HS-5 (cell line): ENCODE measurements at regions not wholly inside any gene's neighbourhood (a gene's known extent, or its start where the extent isn't known, plus 50 kb on each side); places are given as distances from the start of the nearest gene placed in this dataset.
"Not testable (repeated sequence)": the region's sequence is repeated elsewhere in the genome, so short reads cannot be mapped to it uniquely, and the experiment has no call there.

Experiments
- DNase-seq: peaks from one replicate; pipeline ENCODE4 v3.0.0-alpha.2; 2012; ENCODE audit warnings: low read depth

DNA sequence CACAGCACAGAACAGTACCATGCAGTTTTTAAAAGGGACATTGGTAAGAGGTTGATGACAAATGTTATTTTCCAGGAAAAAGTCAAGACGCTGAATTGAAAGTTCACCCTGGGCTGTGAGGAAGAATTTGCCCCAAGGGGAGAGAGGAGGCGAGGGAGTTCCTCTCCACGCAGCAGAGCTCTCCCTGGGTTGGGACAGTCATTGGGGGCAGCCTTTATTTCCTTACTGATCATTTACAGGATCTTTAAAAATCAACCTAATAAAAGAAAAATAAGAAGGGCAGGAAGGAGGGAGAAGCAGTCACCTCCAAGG is 49.9 kb upstream of the WNT7B start:
- no peak for DNase-seq

DNA sequence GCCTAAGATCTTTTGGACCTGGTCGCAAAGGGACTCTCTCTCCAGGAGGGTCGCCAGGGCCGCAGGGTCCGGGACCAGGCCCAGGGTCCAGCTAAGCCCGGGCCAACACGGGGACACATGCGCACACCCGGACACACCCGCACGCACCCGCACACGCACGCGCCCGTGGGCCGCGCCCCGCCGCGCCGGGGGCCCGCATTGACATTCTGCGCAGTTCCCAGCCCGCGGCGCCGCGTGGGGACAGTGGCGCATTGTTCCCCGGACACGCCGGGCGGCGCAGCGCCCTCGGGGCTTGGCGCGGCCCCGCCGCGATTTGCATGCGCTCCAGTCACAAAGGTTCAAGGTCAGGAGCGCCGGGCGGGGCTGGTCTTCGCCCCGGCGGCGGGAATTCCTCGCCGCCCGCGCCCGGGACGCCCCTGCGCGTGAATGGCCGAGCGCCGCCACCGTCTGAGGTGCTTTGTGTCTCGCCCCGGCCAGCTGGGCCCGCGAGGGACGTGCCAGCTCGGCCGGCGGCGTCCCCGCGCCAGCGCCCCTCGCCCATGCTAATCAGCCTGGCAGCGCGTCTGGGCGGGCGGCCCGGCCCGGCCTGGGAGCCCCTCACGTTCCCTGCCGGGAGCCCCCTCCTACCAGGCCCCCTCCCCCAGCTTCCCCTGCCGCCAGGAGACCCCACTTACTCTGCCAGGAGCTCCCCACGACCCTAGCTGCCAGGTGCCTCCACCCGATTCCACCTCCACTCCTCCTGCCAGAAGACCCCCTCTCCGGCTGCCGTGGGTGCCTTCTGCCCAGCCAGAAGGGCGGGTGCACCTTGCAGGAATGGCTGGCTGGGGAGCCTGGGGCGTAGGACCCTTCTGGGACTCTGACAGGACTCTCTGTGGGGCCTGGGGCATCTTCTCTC is 50.5 kb upstream of the WNT7B start:
- no peak for DNase-seq

DNA sequence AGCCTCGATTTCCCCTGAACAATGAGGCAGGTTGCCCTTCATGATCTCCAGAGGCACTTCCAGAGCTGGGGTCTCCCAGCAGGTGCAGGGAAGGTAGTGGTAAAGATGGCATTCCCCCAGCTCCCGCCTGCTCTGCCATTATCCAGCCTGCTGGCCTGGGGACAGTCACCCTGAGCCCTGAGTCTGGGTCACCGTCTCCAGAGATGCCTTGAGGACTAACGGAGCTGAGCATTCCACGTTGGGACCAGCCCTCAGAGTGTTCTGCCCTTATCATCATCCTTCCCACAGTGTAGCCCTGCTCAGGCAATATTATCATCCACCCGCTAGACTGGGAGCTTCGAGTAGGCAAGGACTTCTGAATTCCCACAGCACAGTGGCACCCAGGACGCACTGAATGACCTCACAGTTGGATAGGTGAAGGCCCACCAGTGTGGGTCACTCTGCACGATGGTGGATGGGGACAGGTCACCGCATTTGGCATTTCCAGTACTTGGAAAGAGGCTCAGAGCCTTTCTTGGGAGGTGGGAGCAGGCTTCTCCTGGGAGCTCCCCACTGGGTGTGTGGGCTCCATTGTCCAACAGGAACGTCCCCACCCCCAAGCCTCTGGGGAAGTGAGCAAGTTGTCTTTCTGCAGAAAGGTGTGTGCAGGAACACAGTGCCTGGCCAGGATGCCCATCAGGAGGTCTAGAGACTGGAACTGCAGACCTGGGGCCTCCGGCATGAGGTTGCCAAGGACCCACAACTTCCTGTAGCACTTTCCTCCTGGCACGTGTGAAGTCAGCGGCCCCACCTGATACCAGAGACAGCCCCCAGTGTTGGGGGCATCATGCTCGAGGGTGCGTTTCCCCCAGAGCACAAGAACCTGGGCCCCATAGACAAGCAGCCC is 51.4 kb upstream of the WNT7B start:
- DNase-seq = no peak

DNA sequence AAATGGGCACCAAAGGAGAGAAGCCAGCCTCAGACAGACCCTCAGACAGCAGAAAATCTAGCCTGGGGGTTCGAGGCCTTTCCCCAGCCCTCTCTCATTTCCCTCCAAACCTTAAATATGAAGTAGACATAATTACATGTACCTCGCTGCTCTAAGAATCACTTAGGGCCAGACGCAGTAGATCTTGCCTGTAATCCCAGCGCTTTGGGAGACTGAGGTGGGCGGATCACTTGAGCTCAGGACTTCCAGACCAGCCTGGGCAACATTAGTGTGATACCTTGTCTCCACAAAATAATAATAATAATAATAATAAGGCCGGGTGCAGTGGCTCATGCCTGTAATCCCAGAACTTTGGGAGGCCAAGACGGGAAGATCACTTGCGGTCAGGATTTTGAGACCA is 52.1 kb upstream of the WNT7B start:
- no peak for DNase-seq

DNA sequence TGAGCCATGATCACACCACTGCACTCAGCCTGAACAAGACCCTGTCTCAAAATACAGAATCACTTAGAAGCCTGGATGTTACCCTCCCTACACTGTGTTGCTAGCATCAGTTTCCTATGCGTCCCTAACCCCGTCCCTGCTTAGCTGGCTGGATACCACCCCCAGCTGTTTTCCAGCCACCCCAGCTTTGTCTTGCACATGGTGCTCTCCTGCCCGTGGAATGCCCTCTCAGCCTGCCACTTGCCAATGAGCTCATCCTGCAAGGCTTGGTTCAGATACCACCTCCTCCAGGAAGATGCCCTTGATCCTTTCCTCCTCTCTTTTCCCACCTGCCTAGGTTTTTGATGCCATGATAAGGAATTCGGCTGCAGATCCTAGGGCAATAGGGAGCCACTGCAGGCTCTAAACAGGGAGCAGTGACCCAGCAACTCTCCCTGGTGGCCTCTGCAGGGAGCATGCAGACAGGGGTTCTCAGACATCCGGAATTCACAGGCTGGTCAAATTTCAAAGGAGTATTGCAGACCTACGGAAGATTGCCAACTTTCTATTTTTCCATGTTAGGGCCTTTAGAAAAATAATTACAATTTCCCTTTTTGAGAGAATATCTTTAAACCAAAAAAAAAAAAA is 52.7 kb upstream of the WNT7B start:
- no peak for DNase-seq

DNA sequence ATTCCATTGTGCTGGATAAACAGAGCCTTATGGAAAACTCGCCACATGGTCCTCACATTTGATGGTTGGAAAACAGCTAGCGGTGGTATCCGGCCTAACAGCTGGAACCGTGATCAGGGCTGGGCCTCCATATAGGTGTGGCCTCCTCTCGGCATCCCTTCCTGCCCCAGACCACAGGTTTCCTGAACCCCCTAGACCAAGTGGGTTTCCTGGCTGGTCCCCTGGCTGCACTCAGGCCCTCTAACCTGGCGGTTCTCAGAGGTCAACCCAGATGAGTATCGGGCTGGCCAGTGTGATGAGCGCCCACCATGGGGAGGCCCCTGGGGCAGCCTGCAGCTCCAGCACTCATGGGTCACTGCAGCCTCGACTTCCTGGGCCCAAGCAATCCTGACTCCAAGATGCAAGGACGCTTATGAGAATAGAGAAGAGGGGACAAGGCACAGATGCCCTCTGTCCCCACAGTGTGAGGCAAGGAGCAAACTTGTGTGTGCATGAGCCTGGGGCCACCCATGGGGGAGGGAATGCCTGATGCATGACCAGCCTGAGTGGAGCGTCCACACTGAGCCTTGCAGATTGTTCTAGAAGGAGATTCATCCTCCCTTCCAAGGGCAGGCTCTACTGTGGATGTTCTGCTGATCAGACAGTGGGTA is 53.4 kb upstream of the WNT7B start:
- DNase-seq = no peak

DNA sequence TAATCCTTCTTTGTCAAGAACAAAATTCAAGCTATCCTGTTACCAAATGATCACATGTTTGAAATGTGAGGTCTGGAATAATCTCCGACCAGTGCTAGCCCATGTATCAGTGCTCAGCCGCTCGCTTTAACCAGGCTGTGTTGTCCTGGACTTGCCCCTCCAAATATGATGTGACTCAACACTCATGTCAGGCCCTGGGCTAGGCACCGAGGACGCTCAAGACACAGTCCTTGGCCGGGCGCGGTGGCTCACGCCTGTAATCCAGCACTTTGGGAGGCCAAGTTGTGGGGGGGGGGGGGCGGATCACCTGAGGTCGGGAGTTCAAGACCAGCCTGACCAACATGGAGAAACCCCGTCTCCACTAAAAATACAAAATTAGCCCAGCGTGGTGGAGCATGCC is 54.1 kb upstream of the WNT7B start:
- DNase-seq = no peak

DNA sequence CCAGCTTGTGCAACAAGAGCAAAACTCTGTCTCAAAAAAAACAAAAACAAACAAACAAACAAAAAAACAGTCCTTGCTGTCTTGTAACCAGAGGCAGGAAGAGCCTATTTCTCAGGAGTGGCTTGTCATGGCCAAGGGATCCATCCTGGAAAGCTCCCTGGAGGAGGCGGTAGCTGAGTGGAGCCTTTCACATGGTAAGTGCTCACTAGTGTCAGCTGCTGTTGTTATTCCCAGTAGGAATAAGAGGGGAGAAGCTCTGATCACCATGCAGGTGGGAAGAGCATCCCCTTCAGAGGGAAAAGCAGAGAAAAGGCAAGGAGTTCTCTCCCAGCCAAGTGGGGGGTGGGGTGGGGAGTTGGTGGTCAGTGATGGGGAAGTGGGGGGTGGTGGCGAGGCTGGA is 54.6 kb upstream of the WNT7B start:
- no peak for DNase-seq

DNA sequence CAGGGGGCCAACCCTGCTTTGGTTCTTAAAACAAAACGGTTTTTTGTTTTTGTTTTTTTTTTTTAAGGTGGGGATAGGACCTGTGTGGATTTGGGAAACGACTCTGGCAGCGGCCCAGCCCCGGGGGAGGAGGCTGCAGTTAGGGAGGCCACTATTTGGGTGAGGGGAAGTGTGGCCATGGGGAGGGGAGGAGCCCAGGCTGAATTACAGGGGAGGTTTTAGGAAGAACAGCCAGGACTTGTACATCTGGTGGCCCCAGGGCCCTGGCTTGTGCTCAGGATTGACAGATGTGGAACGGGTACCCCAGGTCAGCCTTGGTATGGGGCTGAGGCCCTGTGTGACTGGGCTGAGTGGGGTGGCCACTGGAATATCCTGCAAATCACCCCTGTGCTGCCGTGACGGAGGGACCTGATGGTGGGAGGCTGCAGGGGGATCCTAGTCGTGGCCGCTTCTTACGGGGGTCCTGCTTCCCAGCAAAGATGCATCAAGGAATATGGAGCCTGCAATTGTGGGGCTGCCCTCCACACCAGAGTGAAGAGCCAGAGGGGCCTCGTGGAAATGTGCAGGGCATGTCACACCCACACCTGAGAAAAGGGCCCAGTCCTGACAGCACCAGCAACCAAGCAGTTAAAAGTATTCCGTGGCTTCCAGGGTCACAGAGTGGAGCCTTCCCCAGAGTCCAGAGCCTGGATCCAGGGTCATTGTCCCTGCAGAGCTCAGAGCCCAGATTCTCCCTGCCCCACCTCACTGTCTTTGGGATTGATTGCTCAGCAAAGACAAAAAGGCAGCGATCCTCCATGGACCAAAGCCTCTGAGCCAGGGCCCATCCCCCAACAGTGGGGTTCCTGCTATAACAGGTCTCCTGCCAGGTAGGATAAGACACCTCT is 55.2 kb upstream of the WNT7B start:
- DNase-seq = no peak

DNA sequence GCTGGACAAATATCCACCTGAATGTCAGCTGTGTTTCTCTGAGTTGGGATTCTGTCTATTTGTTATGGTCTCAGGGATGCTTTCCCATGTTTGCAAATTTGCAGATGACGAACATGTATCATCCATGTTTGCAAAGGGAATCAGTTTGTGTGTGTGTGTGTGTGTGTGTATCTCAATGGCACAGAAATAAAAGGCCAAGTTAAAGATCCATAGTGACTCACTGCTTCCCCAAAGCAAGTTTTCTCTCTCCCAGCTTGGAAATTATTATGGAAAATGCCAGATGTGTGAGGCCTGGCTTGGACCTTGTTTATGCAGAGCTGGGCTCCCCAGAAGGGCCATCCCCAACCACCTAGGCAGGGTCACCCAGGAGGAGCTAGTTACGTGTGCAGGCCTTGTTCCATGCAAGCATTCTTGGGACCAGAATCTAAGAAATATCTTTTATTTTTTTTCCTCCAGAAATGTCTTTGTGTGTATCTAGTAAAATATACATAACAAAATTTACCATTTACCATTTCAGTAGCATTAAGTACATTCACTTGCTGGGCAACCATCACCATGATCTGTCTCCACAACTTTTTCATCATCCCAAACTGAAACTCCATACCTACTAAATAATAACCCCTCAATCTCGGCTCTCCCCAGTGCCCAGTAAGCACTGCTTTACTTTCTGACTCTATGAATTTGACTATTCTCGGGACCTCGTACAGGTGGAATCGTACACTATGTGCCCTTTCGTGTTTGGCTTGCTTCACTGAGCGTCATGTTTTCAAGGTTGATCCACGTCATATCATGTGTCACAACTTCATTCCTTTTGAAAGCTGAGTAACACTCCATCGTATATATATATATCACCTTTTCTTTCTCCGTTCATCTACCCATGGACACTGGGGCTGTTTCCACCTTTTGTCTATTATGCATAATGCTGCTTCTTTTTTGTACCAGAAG is 56.6 kb upstream of the WNT7B start:
- no peak for DNase-seq

DNA sequence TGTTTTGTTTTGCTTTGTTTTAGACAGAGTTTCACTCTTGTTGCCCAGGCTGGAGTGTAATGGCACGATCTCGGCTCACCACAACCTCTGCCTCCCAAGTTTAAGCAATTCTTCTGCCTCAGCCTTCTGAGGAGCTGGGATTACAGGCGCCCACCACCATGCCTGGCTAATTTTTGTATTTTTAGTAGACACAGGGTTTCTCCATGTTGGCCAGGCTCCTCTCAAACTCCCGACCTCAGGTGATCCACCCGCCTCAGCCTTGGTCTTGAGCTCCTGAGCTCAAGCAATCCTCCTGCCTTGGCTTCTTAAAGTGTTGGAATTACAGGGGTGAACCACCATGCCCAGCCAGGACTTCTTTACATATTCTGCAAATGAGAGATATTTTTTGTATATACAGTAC is 57.5 kb upstream of the WNT7B start:
- not testable (repeated sequence) for DNase-seq

DNA sequence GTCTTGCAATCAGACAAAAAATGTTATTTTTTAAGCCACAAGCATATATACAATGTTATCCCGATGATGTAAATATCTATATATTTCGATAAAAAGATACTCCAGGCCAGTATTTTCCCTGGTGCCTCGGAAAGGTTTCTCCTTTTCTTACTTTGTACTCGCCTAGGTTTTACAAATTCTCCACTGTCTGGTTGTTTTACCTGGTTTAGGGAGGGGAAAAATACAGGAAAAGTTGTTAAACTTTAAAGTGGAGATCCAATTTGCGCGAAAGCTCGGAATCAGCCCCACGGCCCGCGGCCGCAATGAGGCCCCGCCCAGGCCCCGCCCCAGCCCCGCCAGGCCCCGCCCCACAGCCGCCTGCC is 58.4 kb upstream of the WNT7B start:
- DNase-seq = no peak

DNA sequence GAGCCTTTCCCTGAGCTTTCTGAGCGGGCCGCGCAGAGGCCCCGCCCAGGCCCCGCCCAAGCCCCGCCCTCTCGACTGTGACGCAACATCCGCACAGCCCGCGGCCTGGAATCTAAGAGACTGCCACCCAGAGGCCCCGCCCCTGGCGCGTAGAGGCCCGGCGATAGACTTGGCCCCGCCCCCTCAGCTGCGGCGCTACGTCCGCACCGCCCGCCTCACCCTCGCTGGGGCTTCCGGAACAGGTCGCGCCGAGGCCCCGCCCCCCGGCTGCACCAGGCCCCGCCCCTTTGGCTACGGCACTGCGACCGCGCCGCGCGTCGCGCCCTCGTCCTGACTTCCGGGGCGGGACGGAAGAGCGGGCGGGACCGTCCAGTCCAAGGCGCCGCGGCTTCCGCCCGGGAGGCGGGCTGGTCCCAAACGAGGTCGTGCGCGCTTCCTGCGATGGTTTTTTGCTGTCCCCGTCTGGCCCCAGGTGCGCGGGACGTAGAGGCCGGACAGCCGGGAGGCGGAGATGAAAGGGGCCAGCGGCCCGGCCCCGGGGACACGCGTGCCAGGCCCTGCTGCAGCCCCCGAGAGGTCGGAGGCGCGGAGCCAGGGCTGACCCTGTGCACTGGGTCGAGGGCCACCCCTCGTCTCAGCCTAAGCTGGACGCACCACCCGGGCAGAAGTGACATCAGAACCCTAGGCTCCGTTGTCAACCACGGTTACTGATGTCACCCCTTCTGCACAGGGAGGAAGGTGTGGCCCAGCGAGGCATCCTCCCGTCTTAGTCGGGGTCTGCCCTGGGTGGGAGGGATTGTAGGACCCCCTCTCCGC is 59.0 kb upstream of the WNT7B start:
- peak; percentile 90 for DNase-seq

DNA sequence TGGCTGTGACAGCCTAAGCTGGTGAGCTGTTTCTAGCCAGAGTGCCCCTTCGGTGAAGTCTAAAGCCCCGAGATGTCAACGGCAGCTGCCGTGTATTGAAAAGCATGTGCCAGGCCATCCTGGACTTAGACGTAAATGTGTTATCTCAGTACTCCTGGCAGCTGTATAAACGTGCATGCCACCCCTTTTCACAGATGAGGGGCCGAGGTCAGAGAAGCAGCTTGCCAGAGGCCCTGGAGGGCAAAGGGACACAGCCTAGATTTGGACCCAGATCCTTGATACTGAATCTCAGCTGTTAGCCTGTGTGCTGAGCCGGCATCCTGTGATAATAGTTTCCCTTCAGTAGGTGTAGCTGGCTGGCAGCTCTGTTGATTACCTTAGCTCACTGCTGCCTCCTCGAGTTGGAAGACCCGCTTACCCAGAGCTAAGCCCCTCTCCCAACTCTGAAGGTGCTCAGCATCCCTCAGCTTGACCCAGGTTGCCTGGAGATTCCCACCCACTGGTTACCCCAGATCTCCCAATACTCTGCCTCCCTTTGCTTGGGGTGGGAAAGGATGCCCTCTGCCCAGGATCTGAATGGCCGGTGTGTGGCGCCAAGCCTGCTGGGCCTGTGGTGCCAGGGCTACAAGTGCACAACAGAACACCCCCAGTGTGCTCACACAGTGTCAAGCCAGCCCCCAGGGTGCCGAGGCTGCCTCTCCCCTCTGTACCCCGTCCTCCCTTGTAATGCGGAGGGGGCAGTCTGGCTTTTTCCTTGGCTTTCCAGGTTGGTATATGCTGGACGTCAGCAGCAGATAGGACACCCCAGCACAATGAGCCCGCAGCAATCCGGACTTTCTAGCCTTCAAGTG is 59.8 kb upstream of the WNT7B start:
- no peak for DNase-seq

DNA sequence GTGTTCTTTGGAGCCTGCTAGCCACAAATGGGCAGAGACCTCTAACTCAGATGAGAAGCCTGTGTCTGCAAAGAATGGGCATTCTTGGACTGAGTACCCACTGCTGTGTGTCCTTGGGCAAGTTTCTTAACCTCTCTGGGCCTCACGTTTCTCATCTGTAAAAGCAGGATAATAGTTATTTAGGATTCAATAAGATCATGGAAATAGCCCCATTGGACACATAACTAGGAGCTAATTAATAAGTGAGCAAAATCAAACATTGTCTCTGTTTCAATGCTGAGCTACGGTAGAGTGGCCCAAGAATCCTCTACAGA is 61.2 kb upstream of the WNT7B start:
- no peak for DNase-seq

DNA sequence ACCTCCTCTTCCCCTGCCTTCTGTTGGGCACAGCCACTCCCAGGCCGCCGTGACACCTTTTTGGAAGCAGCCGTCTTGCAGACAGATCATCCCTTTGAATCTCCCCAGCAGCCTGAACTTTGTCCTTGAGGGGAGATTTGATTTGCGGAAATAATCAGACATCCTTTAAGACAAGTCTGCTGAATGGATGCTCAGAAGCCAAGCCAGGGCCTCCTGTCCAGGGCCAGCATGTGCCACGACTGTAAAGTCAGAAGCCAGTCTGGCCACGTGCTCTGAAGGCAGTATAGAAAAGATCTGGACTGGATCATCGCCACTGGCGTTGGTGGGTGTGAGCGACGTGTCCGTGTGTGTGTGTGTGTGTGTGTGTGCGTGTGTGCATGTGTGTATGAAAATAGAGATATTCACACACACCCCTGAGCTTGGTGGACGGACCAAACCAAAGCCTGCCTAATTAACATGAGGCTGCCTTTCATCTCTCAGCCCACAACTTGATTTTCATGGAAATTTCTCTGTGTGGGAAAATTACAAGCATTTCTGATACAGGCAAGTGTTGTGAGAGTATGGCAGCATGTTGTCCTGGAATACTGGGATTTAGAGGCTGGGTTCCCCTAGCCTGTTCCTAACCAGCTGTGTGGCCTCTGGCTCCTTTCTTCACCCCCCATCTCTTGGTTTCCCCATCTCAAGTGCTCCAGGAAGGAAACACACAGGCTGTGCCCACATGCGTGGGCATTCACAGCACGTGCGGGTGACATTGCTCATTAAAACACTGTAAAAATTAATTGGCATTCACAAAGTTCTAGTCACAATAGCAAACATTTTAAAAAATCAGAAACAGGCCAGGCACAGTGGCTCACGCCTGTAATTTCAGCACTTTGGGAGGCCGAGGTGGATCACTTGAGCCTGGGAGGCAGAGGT is 61.8 kb upstream of the WNT7B start:
- no peak for DNase-seq

DNA sequence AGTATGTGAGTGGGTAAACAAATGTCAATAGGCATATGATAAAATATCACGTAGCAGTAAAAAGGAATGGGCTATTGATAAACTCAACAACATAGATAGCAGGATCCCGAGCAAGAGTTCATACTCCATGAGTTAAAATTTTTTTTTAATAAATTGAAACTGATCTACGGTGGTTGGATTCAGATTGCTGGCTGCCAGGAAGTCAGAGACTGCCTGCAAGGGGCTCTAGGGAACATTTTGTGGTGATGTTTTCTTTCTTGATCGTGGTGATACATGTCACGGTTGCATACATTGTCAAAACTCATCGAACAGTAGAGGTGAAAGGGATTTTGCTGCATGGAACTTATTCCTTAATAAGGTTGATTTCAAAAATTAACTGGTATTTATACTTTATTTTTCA is 62.6 kb upstream of the WNT7B start:
- DNase-seq = no peak
